HG02798 (cell line): ENCODE measurements at regions not wholly inside any gene's neighbourhood (a gene's known extent, or its start where the extent isn't known, plus 50 kb on each side); places are given as distances from the start of the nearest gene placed in this dataset.

ENCODE experiments used
- ATAC-seq: cut with Tn5 transposase; IDR thresholded peaks from one replicate; pipeline ENCODE4 v1.9.1; 2021; ENCODE audit warnings: mild to moderate bottlenecking; ENCODE audit not compliant: unreplicated experiment, poor library complexity

DNA sequence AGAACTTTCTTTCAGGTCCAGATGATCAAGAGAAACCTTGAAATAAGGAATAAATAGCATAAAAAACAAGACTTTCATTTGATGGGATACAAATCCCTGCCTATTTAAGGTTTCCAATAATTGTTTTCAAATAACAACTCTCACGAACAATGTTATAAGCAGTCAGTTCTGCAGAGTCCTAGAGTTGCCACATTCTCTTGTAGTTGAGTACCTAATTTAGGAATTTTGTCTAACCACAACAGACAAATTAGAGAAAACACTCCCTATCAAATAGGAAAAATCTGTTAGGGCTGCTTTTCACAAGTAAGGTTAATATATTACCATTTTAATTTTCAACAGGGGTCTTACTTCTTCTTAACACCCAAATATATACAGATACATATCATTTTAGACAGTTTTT is 130.1 kb upstream of the CDH20 start:
- no peak for ATAC-seq

DNA sequence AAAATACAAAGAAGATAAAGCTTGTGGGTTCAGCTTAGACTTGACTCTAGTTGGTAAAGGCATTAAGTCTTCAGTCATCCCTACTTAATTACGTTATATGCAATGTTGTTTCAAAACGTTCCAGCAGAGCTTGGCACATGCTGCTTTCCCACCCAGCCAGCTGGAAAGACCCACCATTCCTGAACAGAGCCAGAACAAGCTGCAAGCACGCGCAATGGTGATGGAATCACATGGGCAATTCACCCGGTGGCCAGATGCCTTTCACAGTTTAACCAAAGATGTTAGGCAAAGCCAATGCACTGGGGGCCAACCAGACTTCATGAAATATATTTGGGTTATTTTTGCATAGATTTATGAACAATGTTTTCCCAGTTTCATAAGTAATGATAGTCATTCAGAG is 123.4 kb upstream of the CDH20 start:
- ATAC-seq, result no peak

DNA sequence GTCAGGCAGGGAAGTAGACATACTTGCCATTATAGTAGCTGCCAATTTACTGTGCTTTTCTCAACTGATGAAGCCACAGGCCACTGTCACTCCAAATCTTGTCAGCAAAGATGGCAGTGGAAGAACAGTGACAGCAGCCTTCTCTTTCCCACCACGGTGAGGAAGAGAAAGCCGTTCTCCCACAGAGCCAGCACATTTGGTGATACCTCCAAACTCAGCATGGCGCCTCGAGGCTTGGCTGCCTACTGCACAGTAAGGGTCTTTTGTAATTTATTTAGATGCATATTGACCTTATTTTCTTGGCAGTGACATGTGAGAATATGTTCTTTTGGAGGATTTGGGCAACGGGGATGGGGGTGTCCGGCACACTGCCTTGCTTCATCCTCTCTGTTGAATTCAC is 117.2 kb upstream of the CDH20 start:
- ATAC-seq, result no peak

DNA sequence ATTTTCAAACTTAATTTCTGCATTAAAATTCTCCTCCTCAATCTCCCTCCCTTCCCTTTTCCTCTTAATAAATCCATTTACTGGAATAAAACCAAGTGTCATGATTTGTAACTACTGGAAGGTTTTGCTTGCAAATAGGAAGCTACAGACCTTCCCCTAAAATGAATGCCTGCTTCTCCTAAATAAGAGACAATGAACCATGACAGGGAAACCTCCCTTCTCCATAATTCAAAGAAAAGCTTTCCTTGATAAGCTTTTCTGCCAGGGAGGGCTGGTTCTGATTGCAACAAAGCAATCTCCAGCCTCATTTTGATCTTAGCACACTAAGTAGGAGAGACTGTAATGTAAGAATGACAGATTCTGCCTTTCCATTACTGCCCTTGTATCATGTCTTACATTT is 111.0 kb upstream of the CDH20 start:
- no peak for ATAC-seq

DNA sequence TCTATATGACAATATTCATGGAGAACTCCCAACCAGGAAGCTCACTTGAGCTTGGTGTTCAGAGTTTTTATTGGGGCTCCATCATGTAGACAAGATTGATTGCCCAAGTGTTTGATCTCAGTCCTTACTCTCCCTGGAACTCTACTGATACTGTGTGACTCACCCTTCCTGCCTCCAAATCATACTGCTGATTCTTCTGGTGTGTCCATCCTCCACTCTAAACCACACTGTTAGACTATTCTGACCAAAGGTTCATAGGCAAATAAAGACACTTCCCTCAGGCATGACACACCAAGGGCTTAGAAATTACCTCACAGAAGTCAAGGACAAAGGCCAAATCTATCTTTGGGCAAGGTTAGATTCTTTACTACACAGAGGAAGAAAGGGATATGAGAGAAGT is 107.9 kb upstream of the CDH20 start:
- ATAC-seq, result no peak

DNA sequence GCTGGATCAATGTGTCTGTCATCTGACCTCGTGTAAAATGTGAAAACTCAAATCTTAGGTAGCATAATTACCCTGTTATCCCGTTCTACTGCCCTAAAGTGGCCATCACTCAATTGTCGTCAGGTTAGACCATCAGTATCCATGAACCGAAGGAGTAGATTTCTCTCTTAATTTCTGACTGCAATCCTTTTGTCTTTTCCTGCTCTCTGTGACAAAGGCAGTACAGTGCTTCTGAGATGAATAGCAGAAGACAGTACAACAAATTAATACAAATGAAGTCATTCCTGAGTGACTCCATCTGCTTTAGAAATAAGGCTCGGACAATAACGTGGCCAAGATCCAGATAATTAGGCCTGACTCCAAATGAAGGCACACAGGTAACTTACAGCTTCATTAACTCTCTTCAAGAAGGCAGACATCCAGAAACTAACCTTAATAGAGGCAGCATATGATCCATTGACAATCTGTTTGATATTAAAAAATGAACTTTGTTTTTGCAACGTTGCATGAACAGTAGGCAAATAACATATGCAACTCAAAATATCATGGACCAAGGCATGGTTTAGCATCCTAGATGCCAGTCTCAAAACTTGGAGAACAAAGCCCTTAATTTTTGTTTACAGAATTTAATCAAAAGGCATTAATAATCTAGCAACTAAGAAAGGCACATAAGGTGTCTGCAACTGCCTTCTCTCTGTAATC is 96.7 kb upstream of the CDH20 start:
- no peak for ATAC-seq

DNA sequence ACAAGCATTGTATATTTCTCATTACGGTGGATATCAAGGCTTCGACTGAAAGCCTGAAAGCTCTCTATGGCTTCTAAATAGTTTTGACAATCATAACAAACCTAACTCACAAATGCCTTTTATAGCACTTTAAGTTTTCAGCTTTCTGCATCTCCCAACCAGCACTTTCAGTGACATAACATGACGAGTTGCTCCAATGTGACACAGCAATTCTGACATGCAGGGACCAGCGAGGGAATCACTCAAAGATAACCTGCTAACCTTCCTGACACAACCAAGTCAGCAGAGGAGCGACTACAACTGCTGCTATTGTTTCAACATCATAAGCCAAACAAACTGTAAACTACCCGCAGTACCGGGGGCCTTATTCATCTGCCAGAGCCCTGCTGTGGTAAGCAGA is 95.7 kb upstream of the CDH20 start:
- no peak for ATAC-seq

DNA sequence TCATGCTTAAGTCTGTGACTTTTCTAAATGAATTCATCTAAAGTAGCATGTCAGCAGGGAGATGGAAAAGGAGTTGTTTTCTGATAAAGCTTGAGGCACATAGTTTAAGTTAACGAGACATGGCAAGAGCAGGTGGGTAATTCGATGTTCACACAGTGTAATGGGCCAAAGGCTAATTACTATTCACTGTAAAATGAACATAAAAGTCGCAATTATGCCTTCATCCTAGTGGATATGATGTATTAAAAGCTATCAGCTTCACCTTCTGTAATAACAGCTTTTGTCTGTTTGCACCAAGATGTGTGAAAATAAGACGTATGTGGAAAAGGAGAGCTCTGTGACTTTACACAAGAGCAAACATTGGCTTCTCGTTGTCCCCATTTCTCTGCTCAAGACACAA is 94.2 kb upstream of the CDH20 start:
- no peak for ATAC-seq

DNA sequence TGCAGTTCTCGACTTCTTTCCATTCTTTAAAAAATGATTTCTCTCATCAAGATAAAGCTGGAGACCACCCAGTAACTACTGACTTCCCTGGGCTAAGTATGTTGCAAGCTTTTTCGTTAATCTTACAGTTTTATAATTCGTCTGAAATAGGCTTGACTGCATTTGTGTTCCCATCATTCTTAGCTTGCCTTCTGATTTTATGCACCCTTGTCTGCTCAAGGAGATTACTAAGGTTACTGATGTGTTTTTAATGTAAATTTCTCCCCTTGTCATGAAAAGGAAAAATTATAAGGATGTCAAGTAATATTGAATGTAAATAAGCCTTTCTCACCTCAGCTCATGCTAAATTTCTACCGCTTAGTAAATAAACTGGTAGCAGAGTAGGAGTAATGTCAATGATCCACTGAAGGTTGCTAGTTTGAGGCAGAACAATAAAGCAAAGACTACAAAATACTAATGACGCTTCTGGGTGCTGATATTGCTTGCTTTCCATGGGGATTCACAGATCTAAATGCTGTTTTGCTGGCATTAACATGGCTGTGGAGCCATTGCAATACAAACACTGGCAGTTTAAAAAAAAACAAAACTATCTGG is 91.9 kb upstream of the CDH20 start:
- ATAC-seq, result no peak

DNA sequence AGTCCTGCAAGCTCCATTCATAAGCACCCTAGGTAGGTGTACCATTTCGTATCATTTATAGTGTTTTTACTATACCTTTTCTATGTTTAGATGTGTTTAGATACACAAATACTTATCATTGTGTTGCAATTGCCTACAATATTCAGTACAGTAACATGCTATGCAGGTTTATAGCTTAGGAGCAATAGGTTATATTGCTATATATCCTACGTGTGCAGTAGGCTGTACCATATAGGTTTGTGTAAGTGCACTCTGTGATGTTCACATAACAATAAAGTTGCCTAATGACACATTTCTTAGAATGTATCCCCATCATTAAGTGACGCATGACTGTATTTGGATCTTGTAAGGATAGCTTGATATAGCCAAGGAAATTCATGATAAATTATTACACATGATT is 88.6 kb upstream of the CDH20 start:
- ATAC-seq, result no peak

DNA sequence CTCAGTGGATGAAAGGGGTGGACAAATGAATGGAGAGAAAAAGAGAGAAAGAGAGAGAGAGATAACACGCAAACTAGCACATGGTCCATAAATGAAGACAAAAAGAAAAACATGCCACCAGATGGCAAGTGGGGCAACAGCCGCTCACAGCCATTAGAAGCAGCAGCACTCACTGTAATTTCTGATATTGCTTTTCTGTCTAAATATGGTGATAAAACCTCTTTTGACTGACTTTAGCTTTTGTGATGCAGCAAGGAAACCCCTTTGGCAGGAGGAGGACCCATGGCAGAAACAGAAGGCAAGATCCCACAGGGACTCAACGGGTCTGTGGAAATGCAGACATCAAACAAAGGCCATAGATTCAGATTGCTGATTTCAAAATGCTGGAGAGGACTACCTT is 88.0 kb upstream of the CDH20 start:
- no peak for ATAC-seq

DNA sequence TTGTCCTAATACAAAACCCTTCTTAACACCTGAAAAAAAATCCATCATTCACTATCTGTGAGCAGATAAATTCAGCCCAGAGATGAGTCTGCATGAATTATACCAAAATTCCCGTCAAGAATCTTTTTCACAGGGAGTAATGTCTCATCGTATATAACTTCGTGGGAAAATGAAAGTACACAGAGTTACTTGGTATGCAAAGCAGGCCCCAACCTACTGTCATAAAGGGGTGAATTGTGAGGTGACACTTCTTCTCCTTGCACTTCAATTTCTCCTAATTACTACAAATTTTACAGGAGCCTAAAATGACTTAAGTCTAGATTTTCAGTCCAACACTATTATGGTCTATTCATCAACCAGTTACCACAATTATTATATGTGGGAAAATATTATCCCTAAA is 84.6 kb upstream of the CDH20 start:
- no peak for ATAC-seq

DNA sequence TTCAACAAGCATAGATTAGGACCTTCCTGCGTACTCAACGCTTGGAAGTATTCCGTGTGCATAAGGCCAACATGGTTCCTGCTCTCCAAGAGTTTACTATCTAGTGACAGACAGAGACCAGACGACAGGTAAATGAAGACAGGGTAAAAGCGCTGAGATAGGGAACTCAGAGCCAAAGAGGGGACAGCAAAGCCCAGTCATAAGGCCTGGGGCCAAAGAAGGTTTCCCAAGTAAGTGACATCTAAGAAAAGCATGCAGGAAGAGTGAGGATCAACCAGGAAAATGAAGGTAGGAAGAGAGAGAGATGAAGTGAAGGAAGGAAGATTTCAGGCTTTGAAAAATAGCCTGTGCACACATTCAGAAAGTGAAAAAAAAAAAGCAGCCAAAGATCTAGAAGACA is 76.9 kb upstream of the CDH20 start:
- ATAC-seq, result no peak

DNA sequence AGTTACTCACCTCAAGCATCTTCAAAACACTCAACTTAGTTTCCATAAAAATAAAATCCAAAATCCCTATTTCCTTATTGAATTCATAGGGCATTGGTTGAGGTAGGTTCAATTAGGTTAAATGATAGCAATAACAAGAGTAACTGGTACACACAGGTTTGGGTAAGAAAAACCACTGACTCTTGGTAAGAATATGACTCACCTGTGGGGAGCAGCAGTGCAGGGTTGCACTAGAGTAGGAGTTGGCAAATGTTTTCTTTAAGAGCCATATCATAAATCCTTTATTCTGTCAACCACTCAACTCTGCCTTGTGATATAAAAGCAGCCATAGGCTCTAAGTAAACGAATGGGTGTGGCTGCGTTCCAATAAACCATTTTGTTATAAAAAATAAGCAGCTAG is 71.4 kb upstream of the CDH20 start:
- no peak for ATAC-seq

DNA sequence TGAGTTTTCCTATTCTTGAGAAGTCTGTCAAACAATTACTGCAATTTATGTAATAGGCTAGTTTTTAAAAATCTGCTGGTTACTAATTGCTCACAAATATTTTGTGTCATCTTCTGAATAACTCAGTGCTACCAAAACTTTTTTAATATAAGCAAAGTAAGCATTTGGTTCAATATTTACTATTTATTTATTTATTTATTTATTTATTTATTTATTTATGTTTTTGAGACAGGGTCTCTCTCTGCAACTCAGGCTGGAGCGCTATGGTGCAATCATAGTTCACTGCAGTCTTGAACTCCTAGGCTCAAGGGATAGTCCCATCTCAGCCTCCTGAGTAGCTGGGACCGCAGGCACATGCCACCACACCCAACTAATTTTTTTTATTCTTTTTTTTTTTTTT is 60.4 kb upstream of the CDH20 start:
- ATAC-seq, result no peak

DNA sequence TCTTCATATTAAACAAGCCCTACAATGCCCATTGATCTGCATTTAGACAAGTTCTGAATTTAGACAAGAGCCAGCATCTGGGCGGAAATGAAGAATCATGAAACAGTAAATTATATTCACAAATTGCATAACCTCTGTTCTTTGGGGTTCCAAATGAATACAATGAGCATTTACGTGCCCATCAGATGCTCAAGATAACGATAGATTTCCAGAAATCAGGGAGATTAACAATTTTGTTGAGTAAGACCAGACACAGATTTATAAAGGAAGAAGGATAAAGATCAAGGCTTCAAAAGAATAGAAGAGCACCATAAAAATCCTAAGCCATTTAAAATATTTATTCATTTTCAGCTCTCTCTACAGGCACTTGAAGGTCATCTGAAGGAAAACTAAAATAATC is 59.7 kb upstream of the CDH20 start:
- no peak for ATAC-seq

DNA sequence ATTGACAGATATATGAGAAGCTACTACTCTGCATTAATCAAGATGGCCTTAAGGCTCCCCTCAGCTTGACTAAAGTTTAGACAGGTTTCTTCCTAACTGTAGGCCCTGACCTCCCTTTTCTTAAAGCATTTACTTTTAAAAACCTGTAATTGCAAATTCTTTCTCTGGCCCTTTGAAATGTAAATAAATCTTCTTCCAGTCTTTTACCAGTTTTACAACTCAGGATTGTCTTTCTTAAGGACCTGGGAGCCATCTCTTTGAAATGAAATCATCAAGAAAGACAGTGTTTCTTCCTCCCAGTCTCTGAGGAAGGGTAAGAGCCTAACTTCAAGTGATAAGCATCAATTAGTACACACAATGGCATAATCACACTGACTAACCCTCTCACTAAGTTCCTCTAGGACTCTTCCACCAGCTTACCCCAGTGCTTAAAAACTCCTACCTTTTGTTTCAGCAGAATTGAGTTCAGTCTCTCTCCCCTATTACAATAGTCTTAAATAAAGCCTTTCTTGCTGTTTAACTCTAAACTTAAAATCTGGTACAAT is 58.7 kb upstream of the CDH20 start:
- no peak for ATAC-seq

DNA sequence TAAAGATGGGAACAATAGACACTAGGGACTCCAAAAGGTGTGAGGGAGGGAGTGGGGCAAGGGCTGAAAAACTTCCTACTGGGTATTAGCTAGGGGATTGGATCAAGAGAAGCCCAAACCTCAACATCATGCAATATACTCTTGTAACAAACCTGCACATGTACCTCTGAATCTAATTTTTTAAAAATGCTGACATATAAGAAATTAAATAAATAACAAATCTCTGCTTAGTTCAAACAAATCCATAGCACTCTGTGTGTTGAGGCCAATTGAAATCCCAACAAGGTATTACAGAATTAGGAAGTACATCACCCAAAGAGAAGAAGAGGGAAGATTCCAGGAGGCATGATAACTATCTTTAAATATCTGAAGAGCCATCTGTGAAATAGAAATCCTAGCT is 55.4 kb upstream of the CDH20 start:
- no peak for ATAC-seq

DNA sequence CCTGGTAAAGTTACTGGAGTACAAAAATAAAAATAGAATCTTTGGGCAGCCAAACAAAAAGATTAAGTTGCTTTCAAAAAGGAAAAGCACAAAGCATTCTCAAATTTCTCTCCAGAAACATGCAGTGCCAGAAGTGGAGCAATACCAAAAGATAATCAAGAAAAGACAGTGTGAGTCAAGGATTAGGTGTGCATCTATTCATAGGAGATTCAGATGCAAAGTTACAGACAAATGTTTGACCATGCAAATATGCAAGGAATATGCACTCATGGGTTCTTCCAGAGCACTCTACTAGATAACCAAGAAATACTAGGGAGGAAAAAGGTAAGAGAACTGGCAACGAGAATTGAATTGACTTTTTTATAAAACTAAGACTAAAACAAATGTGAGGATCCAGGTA is 51.8 kb upstream of the CDH20 start:
- ATAC-seq, result no peak

DNA sequence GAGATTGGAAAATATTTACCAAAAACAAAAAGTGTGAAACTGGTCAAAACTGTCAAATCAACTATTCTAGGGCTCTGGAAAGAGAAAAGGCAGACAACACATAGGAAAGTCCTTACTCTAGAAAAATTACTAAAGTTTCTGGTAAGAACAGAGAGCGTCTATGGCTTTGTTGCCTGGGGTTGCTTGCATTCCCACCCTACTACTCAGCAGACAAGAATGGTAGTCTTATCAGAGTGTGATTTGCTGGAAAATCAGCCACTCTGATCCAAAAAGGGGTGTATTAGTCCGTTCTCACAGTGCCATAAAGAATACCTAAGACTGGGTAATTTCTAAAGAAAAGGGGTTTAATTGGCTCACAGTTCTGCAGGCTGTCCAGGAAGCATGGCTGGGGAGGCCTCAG is 50.3 kb upstream of the CDH20 start:
- ATAC-seq, result no peak
